Suppressor macrophage treated with lipopolysaccharide for 1 hour (primary cell): ENCODE measurements at regions not wholly inside any gene's neighbourhood (a gene's known extent, or its start where the extent isn't known, plus 50 kb on each side); places are given as distances from the start of the nearest gene placed in this dataset.

ENCODE experiments used
- DNase-seq, 3 donors: peaks; one replicate each; pipeline ENCODE4 v3.0.0-alpha.2; 2020 to 2022

DNA sequence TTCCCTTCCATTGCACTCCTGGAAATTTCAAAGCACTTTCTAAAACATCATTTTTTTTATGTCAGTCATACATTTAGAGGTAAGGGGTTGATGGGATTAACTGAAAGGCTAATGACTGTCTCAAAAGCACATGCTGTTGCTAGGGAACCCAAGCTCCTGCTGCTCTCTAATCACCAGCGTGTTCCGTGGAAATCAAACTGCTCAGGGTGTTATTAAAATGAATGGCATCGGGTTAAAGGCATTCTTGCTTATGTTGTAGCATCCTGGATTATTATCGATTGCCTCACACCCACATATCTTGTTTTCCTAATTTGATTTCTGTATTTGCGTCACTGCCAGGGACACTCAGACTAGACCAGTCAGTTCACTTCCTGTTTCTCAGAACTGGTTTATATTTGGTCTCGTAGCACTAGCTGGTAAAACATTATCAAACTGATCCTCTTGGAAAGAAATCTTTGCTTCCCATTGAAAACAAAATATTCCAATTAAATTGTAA lies 216.5 kb upstream of the MKLN1 start:
- DNase-seq, result peak; percentile 49 to 86 (median 64)

- no peak for DNase-seq
Observed at GRCh38 chr7:131111792-131112191, 215.9 kb upstream of the MKLN1 start.

- no peak for DNase-seq
Observed at GRCh38 chr7:131112431-131112830, 215.2 kb upstream of the MKLN1 start.

DNA sequence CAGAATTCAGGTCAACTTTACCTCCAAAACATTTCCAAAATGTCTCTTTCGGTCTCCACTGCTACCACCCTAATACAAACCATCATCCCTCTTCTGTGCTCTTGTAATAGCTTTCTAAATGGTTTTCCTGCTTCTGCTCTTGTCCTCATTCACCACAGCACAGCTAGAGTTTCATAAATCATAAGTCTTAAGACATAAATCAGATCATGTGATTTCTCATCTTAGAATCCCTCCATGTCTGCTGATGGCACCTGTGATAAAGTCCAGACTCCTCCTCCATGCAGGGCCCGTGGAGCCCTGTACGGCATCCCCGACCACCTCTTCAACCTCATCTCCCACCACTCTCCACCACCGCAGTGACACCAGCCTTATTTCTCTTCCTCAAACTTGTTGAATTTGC lies 212.3 kb upstream of the MKLN1 start:
- DNase-seq, result no peak

- no peak for DNase-seq
Observed at GRCh38 chr7:131117439-131117838, 210.2 kb upstream of the MKLN1 start.

DNA sequence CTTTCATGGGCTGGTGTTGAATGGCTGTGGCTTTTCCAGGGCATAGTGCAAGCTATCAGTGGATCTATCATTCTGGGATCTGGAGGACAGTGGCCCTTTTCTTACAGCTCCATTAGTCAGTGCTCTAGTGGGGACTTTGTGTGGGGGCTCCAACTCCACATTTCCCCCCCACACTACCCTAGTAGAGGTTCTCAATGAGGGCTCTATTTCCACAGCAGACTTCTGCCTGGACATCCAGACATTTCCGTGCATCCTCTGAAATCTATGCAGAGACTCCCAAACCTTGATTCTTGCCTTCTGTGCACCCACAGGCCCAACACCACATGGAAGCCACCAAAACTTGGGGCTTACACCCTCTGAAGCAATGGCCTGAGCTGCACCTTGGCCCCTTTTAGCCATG lies 208.3 kb upstream of the MKLN1 start:
- DNase-seq, result no peak

DNA sequence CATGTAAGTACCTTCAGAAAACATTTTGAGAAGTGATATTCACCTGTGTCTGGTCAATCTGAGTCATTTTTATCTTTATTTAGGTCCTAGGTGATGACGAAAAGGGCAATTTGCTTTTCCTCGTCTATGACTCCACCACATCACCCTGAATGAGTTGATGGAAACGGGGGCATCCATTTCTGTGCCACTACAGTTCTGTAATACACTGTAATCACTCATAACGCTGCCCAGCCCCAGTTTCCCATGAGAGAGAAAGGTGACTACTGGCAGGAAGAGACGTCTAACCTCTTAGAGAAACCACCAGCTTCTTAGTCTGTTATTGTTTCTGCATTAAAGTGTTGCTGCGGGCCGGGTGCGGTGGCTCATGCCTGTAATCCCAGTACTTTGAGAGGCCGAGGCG lies 205.3 kb upstream of the MKLN1 start:
- DNase-seq, result no peak

GRCh38 chr7:131124001-131124629 lies 203.6 kb upstream of the MKLN1 start:
- DNase-seq, result no peak

GRCh38 chr7:131124867-131125266 lies 202.8 kb upstream of the MKLN1 start:
- no peak for DNase-seq

- DNase-seq, result no peak
Observed at GRCh38 chr7:131130324-131130723, 197.4 kb upstream of the MKLN1 start.

DNA sequence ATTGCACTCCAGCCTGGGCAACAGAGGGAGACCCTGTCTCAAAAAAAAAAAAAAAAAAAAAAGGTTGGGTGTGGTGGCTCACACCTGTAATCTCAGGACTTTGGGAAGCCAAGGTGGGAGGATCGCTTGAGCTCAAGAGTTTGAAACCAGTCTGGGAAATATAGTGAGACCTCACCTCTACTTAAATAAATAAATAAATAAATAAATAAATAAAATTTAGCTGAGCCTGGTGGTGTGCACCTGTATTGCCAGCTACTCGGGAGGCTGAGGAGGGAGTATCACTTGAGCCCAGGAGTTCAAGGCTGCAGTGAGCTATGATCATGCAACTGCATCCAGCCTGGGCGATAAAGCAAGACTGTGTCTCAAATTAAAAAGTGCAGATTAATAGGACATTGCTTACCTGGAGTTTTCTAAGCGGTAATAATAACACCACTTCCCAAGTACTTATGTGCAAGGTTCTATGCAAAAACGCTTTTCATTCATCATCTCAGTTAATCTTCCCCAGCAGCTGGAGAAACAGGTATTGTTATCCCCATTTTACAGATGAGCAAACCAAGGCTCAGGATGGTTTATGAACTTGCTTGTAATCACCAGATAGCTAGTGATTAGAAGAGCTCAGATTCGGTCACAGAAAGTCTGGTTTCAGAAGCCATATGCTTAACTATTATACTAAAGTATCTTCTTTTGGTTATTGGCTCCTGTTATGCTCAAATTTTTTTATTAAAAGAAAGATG lies 196.5 kb upstream of the MKLN1 start:
- DNase-seq, result no peak

DNA sequence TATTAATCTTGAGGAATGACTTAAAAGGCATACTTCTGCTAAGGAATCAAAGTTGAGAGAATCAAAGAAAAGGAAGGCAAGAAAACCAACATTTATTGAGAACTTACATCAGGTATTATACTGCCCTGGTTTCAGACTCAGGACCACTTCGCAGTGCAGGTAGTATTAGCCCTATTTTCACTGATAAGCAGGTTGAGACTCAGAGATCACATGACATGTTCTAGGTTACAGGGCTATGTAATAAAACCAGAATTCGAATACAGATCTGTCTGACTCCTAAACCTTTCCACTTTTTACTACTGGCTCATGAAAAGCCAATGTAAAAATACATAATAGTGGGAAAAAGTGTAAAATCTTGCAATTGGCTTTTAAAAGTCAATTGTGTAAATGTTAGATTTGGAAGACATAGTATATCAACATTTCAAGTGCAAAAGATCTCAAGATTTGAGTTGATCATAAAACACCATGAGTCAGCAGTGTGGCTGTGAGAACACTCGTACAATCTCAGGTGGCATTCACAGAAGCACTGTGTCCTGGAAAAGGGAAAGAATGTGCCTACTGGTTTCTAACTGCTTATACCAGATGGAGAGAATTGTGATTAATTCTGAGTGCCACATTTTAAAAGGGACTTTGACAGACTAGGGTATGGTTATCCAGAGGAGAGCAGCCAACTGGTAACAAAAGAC lies 195.8 kb upstream of the MKLN1 start:
- DNase-seq, result no peak

- DNase-seq, result no peak
Observed at GRCh38 chr7:131139462-131139861, 188.2 kb upstream of the MKLN1 start.

- no peak for DNase-seq
Observed at GRCh38 chr7:131141443-131141967, 186.2 kb upstream of the MKLN1 start.

GRCh38 chr7:131143869-131144268 lies 183.8 kb upstream of the MKLN1 start:
- DNase-seq, result no peak

DNA sequence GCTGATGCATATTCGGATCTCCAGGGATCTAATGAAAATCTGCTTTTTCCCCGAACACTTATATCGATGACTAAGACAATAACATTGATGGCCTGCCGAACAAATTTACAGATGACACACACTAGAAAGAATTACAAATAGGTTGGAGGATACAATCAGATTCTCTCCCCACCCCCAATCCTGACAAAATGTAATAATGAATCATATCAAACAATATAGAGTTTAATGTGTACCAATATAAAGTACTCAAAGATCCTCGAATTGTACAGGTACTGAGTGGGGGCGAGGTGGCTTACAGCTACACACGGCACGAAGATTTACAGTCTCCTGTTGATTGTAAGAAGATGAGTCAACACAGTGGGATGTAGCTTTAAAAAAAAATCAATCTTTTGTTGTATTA lies 182.7 kb upstream of the MKLN1 start:
- no peak for DNase-seq

GRCh38 chr7:131145770-131146169 lies 181.9 kb upstream of the MKLN1 start:
- DNase-seq, result no peak

DNA sequence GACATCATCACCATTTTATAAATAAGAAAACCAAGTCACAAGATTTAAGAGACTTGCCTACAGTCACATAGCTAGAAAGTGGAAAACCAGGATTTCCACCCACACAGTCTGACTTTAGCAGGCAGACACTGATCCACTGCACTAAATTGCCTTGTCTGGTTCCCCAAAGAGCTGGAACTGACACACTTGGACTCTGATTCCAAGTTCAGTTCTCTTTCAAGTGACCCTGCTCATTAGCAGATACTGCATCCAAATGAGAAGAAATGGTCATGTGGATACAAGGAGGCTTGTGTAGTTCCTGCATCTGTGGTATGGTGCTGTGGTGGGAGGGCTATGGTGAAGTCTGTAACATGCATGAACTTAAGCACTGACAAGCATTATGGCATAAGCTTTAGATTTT lies 180.1 kb upstream of the MKLN1 start:
- DNase-seq, result peak in 2 of 3 donors; percentile 7 to 8

GRCh38 chr7:131148258-131148657 lies 179.4 kb upstream of the MKLN1 start:
- no peak for DNase-seq

DNA sequence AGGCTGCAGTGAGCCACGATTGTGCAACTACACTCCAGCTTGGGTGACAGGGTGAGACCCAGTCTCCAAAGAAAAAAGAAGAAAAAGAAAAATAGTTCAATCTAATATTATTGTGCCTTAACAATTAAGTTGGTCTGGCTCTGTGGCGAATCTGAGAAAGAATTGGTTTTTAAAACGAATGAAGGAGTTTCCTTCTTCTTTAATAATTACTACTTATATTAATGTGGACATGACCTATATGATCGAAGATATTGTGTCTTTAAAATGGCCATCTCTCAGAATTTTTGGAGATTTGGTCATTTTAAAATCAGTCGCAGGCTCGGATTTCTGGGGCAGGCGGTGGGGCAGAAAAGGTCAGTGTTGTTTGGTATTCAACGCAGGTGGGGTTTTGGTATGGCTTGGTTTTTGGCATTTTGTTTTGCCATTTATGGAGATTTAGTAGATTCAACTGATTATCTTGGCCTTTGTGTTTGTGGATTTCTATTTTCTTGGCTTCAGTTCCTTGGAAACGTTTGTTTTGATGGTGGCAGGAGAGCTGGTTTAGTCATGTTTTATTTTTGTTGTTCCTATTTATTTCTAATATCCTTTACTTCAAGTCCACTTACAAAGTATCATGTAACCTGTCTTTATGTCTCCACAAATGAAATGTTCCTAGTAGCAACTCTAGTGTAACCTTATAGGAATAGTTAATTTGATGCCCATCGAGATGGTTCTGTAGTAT lies 178.8 kb upstream of the MKLN1 start:
- DNase-seq, result no peak

GRCh38 chr7:131149429-131149773 lies 178.3 kb upstream of the MKLN1 start:
- no peak for DNase-seq

DNA sequence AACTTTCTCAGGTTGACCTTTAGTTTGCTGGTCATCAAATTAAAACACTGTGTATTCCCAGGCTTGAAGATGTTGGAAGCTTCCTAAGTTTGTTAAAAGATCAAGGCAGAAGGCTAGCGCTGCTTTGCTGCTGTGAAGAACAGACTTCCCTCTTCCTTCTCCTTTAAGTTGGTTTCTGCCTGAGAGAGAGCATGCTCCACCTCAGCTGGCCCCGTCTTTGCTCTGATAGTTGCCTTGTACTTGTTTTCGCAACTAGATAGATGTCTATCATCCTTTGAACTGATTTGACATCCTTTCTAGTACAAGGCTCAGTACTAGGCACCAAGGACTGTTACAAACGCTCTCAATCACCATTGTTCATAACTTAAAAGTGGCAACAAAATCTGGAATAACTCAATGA lies 177.8 kb upstream of the MKLN1 start:
- no peak for DNase-seq

DNA sequence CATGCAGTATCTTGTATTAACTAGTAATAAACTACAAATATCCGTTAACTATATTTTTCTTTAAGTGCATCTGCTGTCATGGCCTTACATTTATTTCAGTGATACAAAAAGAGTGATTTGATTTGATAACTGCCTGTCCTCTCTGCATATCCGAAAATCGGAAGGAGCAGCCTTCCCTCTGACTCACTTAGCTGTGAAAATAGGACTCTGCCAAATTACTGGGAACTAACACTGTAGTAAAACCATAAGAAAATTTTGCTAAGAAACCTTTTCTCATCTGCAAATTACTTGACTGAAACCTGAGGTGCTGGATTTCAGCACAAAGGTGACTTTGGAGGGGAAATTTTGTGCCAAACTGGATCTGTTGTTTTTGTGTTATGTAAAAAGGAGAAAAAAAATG lies 176.6 kb upstream of the MKLN1 start:
- no peak for DNase-seq
